ENCODE measurements at regions not wholly inside any gene's neighbourhood (a gene's known extent, or its start where the extent isn't known, plus 50 kb on each side); places are given as distances from the start of the nearest gene placed in this dataset.
"Not testable (repeated sequence)": the region's sequence is repeated elsewhere in the genome, so short reads cannot be mapped to it uniquely, and the experiment has no call there.

DNA sequence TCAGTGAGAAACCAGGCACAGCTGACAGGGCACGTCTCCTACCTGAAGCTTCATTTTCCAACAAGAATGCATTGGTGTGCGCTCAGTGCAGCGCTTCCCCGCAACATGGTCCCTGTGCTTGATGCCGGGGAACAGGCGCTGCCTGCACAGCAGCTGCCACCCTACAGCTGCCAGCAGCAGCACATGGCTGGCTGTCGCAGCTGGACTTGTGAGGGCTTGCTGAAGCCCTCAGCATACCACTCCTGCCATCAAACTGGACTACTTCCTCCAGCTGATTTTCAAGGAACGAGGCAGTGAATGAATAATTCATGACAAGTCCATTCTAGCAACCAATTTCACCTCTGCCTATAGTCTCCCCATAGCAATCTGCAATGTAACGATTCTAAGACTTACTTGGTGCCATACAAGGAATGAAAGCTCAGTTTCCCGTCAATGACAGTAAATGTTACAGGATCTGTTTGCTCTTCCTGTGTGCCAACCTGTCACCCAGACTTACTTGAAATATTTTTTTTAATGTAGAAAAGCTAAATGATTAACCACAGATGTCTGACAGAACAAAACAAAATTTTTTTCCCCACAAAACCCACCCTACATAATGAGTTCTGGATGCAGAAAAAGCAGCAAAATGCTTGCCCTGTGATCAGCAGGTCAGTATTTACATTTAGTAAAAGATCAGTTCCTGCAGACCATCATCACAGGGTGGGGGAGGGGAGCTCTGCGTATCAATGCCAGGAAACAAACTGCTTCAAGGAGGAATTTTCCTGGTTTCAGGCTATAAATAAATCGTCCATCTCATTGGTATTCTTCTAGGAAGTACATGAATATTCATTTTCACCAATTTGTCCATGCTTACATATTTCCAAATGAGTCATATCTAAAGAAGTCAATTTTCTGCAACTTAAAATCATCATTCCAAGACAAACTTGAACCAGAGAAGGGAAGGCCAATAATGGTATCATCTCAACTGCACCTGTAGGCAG is 140.6 kb downstream of the ALOX5 start:
- DNase-seq = no peak

DNA sequence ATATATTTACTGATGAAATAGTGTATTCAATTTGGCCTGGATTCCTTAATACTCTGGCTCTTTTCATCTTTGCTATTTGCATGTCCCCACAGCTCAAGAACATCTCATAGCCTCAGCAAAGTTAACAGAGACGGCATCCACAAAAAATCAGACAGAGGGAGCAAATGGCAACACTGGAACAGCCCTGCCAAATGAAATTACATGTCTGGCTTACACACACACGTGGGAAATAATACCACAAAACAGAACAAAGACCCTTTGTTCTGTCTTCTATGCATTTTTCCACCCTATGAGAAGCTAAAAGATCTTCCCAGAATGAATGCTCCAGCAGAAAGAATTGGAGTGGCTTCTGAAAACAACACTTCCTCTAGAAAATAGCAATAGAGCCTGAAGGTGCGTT is 139.5 kb downstream of the ALOX5 start:
- DNase-seq = no peak

DNA sequence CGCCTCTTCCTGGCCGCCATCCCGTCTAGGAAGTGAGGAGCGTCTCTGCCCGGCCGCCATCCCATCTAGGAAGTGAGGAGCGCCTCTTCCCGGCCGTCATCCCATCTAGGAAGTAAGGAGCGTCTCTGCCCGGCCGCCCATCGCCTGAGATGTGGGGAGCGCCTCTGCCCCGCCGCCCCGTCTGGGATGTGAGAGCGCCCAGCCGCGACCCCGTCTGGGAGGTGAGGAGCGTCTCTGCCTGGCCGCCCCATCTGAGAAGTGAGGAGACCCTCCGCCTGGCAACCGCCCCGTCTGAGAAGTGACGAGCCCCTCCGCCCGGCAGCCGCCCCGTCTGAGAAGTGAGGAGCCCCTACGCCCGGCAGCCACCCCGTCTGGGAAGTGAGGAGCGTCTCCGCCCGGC is 137.9 kb downstream of the ALOX5 start:
- DNase-seq = not testable (repeated sequence)

DNA sequence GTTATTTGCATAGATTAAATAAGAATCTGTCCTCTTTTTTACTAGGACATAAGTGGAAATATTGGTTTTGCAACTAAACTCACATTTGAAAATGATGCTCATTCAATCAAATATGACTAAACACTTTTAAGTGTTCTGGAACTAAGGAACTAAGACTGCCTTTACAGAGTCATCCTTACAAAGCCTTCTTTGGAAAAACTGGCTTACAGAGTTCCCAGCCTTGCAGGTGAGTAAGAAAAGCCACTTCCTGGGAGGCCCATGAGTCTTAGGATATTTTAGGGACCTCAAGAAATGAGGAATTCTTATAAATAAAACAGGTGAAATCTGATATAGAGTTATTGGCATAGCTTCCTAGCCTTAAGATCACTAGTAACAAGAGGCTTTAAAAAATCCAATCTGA is 135.5 kb downstream of the ALOX5 start:
- DNase-seq = no peak

DNA sequence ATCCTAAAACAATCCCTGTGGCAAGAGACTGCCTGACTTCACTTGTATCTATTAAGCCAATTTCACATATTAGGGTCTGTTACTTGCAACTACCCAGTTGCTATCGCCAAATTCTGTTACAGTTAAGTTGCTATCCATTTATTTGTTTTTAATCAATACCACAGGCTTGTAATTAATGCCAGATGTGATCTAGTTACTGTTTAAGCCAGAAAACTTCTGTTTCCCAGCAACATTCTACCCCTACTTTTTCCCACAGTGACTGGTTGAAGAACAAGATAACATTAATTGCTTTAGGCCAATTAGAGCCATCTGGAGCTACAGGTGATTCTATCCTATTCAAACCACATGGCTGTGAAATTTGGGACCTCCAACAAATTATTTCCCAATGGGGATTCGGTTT is 131.3 kb downstream of the ALOX5 start:
- no peak for DNase-seq

DNA sequence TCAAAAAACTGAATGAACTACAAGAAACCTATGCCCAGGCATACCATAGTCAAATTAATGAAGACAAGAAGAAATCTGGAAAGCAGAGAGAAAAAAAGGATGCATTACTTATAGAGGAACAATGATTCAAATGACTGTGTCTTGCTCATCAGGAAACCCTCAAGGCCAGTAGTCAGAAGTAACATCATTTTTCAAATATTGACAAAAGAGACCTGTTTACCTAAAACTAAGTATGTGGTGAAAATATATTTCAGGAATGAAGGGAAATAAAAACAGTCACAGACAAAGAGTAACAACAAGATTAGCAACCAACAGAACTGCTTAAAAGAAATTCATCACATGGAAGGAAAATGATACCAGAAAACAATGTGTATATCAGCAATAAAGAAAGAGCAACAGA is 128.4 kb downstream of the ALOX5 start:
- no peak for DNase-seq

DNA sequence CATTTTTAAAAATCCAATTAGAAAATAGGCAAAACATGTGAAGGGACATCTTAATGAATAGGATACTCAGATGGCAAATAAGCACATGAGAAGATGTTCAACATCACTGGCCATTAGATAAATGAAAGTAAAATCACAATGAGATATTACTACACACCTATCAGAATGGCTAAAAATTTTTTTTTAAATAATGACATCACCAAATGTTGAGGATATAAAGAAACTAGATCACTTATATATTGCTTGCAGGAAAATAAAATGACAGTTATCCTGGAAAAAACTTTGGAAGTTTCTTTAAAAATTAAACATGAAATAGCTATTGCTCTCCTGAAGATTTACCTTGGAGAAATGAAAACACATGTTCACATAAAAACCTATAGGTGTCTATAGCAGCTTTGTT is 127.8 kb downstream of the ALOX5 start:
- no peak for DNase-seq

DNA sequence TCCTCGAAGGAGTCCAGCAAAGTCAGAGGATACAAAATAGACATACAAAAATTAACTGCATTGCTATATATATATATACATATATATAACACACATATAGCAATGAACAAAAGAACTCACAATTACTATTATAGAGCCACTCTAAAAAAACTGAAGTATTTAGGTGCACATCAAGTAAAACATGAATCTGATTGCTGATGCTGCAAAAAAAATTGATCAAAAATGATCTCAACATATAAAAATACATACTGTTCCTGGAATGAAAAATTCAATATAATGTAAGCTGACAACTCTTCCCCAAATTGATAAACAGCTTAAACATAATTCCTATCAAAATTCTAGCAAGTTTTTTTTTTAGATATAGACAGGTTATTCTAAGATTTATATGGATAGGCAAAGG is 126.8 kb downstream of the ALOX5 start:
- no peak for DNase-seq

DNA sequence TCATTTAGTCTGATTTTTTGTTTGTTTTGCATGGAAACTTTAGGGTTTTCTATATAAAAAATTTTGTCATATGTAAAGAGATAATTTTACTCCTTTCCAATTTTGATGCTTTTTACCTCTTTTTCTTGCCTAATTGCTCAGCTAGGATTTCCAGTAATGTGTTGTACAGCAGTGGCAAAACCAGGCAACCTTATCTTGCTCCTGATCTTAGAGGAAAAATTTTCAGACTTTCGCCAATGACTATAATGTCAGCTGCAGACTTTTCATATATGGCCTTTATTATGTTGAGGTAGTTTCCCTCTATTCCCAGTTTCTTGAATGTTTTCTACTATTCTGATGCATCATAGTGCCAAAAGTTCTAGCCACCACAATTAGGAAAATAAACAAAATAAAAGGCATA is 126.3 kb downstream of the ALOX5 start:
- no peak for DNase-seq

DNA sequence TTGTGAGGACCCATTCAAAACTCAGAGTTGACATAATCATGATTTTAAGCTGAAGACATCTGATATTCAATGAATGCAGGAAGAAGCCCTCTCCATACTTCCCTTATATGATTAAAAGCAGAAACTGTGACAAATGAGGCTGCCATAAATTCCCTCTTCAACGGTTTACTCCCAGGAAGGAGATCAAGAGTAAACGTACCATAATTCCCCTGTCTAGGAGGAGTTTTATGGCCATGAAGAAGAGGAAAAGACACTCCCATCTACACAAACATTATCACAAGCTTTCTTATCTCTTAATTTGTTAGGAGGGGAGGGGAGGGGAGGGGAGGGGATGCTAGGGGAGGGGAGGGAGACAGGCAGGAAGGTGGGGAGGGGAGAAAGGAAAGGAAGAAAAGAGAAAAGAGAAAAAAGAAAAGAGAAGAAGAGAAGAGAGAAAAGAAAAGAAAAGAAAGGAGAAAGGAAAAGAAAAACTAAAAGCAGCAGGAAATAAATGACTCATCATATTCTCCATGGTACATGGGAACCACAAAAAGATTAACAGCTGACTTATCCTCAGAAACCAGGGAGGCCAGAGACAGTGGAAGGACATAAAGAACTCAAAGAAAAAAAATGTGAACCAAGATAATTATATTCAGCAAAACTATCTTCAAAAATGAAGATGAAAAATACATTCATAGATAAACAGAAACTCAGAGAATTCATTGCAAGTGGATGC is 121.6 kb downstream of the ALOX5 start:
- DNase-seq = peak; percentile 17
